ENCODE measurements at regions not wholly inside any gene's neighbourhood (a gene's known extent, or its start where the extent isn't known, plus 50 kb on each side); places are given as distances from the start of the nearest gene placed in this dataset.
"Not testable (repeated sequence)": the region's sequence is repeated elsewhere in the genome, so short reads cannot be mapped to it uniquely, and the experiment has no call there.

- no peak overlapping the region for H3K27ac ChIP-seq (ENCODE audit: low read depth, low read length)
- peaks cover 16% of the 10 kb centered on the region for H3K9me3 ChIP-seq (ENCODE audit: control insufficient read depth, insufficient read depth, low read length)
- H3K9ac ChIP-seq (ENCODE audit: low read depth, low read length), result no peak overlapping the region
- no peaks in the 10 kb centered on the region for H3K27me3 ChIP-seq (ENCODE audit: control insufficient read depth, insufficient read depth, low read length)
- H3K4me1 ChIP-seq (ENCODE audit: control insufficient read depth, insufficient read depth, low read length), result no peaks in the 10 kb centered on the region
- H3K36me3 ChIP-seq (ENCODE audit: control insufficient read depth, insufficient read depth, low read length), result no peaks in the 10 kb centered on the region
- no peak overlapping the region for H3K4me3 ChIP-seq (ENCODE audit: low read depth, low read length)
These were observed 139.2 kb upstream of the XPO1 start for GRCh38 chr2:61677306-61677705.

- Histone ChIP-seq H3K27ac (ENCODE audit: low read depth, low read length) (no peak overlapping the region), H3K27me3 (ENCODE audit: control insufficient read depth, insufficient read depth, low read length) (no peaks in the 10 kb centered on the region), H3K36me3 (ENCODE audit: control insufficient read depth, insufficient read depth, low read length) (no peaks in the 10 kb centered on the region), H3K9ac (ENCODE audit: low read depth, low read length) (no peak overlapping the region), H3K9me3 (ENCODE audit: control insufficient read depth, insufficient read depth, low read length) (peaks cover 16% of the 10 kb centered on the region), H3K4me3 (ENCODE audit: low read depth, low read length) (no peak overlapping the region), H3K4me1 (ENCODE audit: control insufficient read depth, insufficient read depth, low read length) (peaks cover 17% of the 10 kb centered on the region)
These were observed 137.0 kb upstream of the XPO1 start for GRCh38 chr2:61675204-61675603.

- Histone ChIP-seq H3K27ac (ENCODE audit: low read depth, low read length) (peak overlapping the region; percentile 6), H3K27me3 (ENCODE audit: control insufficient read depth, insufficient read depth, low read length) (no peaks in the 10 kb centered on the region), H3K4me1 (ENCODE audit: control insufficient read depth, insufficient read depth, low read length) (peaks cover 17% of the 10 kb centered on the region), H3K9me3 (ENCODE audit: control insufficient read depth, insufficient read depth, low read length) (peaks cover 16% of the 10 kb centered on the region), H3K36me3 (ENCODE audit: control insufficient read depth, insufficient read depth, low read length) (no peaks in the 10 kb centered on the region), H3K9ac (ENCODE audit: low read depth, low read length) (no peak overlapping the region), H3K4me3 (ENCODE audit: low read depth, low read length) (no peak overlapping the region; the same call in 1 of the 2 replicates)
These were observed 133.6 kb upstream of the XPO1 start for GRCh38 chr2:61671561-61672315.

GRCh38 chr2:61670591-61671501 lies 132.7 kb upstream of the XPO1 start:
- peak overlapping the region; percentile 6 for H3K27ac ChIP-seq (ENCODE audit: low read depth, low read length)
- H3K36me3 ChIP-seq (ENCODE audit: control insufficient read depth, insufficient read depth, low read length), result no peaks in the 10 kb centered on the region
- H3K9ac ChIP-seq (ENCODE audit: low read depth, low read length), result 0 out of 2 replicates have a peak overlapping the region, but pooled peaks have one; percentile 7
- no peak overlapping the region for H3K4me3 ChIP-seq (ENCODE audit: low read depth, low read length)
- H3K4me1 ChIP-seq (ENCODE audit: control insufficient read depth, insufficient read depth, low read length), result peaks cover 17% of the 10 kb centered on the region
- H3K27me3 ChIP-seq (ENCODE audit: control insufficient read depth, insufficient read depth, low read length), result no peaks in the 10 kb centered on the region
- peaks cover 16% of the 10 kb centered on the region for H3K9me3 ChIP-seq (ENCODE audit: control insufficient read depth, insufficient read depth, low read length)

- no peak overlapping the region for H3K9ac ChIP-seq (ENCODE audit: low read depth, low read length)
- H3K27ac ChIP-seq (ENCODE audit: low read depth, low read length), result no peak overlapping the region
- H3K4me1 ChIP-seq (ENCODE audit: control insufficient read depth, insufficient read depth, low read length), result no peaks in the 10 kb centered on the region
- no peaks in the 10 kb centered on the region for H3K27me3 ChIP-seq (ENCODE audit: control insufficient read depth, insufficient read depth, low read length)
- H3K36me3 ChIP-seq (ENCODE audit: control insufficient read depth, insufficient read depth, low read length), result no peaks in the 10 kb centered on the region
- no peaks in the 10 kb centered on the region for H3K9me3 ChIP-seq (ENCODE audit: control insufficient read depth, insufficient read depth, low read length)
- H3K4me3 ChIP-seq (ENCODE audit: low read depth, low read length), result no peak overlapping the region
These were observed 126.0 kb upstream of the XPO1 start for GRCh38 chr2:61664190-61664589.

GRCh38 chr2:61662990-61663389 lies 124.8 kb upstream of the XPO1 start:
- Histone ChIP-seq H3K9ac (ENCODE audit: low read depth, low read length) (no peak overlapping the region), H3K27me3 (ENCODE audit: control insufficient read depth, insufficient read depth, low read length) (no peaks in the 10 kb centered on the region), H3K4me3 (ENCODE audit: low read depth, low read length) (no peak overlapping the region), H3K9me3 (ENCODE audit: control insufficient read depth, insufficient read depth, low read length) (no peaks in the 10 kb centered on the region), H3K4me1 (ENCODE audit: control insufficient read depth, insufficient read depth, low read length) (no peaks in the 10 kb centered on the region), H3K27ac (ENCODE audit: low read depth, low read length) (no peak overlapping the region), H3K36me3 (ENCODE audit: control insufficient read depth, insufficient read depth, low read length) (no peaks in the 10 kb centered on the region)

- Histone ChIP-seq H3K4me1 (ENCODE audit: control insufficient read depth, insufficient read depth, low read length) (no peaks in the 10 kb centered on the region), H3K9ac (ENCODE audit: low read depth, low read length) (no peak overlapping the region), H3K9me3 (ENCODE audit: control insufficient read depth, insufficient read depth, low read length) (no peaks in the 10 kb centered on the region), H3K36me3 (ENCODE audit: control insufficient read depth, insufficient read depth, low read length) (no peaks in the 10 kb centered on the region), H3K27ac (ENCODE audit: low read depth, low read length) (no peak overlapping the region), H3K27me3 (ENCODE audit: control insufficient read depth, insufficient read depth, low read length) (no peaks in the 10 kb centered on the region), H3K4me3 (ENCODE audit: low read depth, low read length) (no peak overlapping the region)
These were observed 122.6 kb upstream of the XPO1 start for GRCh38 chr2:61660511-61661388.

GRCh38 chr2:61658841-61659780 lies 121.0 kb upstream of the XPO1 start:
- Histone ChIP-seq H3K4me3 (ENCODE audit: low read depth, low read length) (no peak overlapping the region), H3K4me1 (ENCODE audit: control insufficient read depth, insufficient read depth, low read length) (no peaks in the 10 kb centered on the region), H3K9ac (ENCODE audit: low read depth, low read length) (no peak overlapping the region), H3K27ac (ENCODE audit: low read depth, low read length) (no peak overlapping the region), H3K9me3 (ENCODE audit: control insufficient read depth, insufficient read depth, low read length) (no peaks in the 10 kb centered on the region), H3K27me3 (ENCODE audit: control insufficient read depth, insufficient read depth, low read length) (no peaks in the 10 kb centered on the region), H3K36me3 (ENCODE audit: control insufficient read depth, insufficient read depth, low read length) (no peaks in the 10 kb centered on the region)

GRCh38 chr2:61649946-61650345 lies 111.8 kb upstream of the XPO1 start:
- H3K4me1 ChIP-seq (ENCODE audit: control insufficient read depth, insufficient read depth, low read length); H3K27ac ChIP-seq (ENCODE audit: low read depth, low read length); H3K9me3 ChIP-seq (ENCODE audit: control insufficient read depth, insufficient read depth, low read length); H3K4me3 ChIP-seq (ENCODE audit: low read depth, low read length); H3K27me3 ChIP-seq (ENCODE audit: control insufficient read depth, insufficient read depth, low read length); H3K9ac ChIP-seq (ENCODE audit: low read depth, low read length); H3K36me3 ChIP-seq (ENCODE audit: control insufficient read depth, insufficient read depth, low read length): not testable (repeated sequence)

- Histone ChIP-seq H3K36me3 (ENCODE audit: control insufficient read depth, insufficient read depth, low read length) (no peaks in the 10 kb centered on the region), H3K4me1 (ENCODE audit: control insufficient read depth, insufficient read depth, low read length) (no peaks in the 10 kb centered on the region), H3K9ac (ENCODE audit: low read depth, low read length) (no peak overlapping the region), H3K27me3 (ENCODE audit: control insufficient read depth, insufficient read depth, low read length) (no peaks in the 10 kb centered on the region), H3K9me3 (ENCODE audit: control insufficient read depth, insufficient read depth, low read length) (peaks cover 4% of the 10 kb centered on the region), H3K27ac (ENCODE audit: low read depth, low read length) (no peak overlapping the region), H3K4me3 (ENCODE audit: low read depth, low read length) (no peak overlapping the region)
These were observed 110.9 kb upstream of the XPO1 start for GRCh38 chr2:61649021-61649420.

All from HUES48 (cell line).